ENCODE measurements at regions not wholly inside any gene's neighbourhood (a gene's known extent, or its start where the extent isn't known, plus 50 kb on each side); places are given as distances from the start of the nearest gene placed in this dataset.

DNA sequence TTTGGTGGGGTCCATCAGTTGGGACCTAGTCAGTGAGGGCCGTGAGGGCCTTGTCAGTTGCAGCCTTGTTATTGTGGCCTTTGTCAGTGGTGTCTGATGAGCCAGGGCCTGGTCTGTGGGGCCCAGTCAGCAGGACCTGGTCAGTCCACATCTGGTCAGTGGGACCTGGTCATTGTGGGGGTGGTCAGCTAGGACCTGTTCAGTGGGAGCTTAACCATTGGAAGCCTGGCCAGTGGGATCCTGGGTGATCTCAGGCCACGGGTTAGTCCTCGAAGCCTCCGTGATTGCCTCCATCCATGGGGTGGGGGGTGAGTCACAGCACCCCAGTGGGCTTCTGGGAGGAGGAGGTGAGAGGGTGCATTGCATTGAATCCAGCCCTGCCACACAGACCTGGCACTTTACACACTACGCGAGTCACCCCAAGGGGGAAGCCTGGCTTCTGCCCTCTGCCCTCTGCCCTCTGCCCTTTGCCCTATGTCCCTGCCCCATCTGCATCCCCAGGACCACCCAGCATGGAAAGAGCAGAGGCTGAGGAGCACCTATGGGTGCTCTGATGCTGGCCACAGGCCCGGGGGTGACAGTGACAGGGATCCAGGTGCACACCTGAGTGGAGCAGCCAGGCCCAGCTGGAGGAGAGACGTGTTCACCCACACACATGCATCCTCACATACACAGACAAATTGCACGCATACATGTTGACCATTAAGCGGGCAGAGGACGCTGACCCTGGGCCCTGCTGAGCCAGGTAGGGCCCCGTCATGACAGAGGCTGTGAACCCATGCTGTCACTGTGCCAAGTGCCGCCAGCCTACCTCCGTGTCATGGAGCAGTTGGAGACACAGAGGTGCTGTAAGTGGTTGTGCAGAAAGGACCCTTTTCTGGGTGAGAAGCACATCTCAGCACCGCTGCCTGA is 59.8 kb upstream of the TPM4 start:
- intact Hi-C loops (cut with DNase I; ENCODE audit: low total_unique reads), result no loop called here
- Histone ChIP-seq H3K4me1 (no peaks in the 10 kb centered on the region), H3K27me3 (peaks cover 0 to 2% of the 10 kb centered on the region in 2 donors), H3K9me3 (no peaks in the 10 kb centered on the region), H3K27ac (no peak overlapping the region), H3K4me3 (no peak overlapping the region), H3K36me3 (no peaks in the 10 kb centered on the region)
- peak in 1 of 2 donors; percentile 48 for DNase-seq
- TF ChIP-seq, protein P1, sequence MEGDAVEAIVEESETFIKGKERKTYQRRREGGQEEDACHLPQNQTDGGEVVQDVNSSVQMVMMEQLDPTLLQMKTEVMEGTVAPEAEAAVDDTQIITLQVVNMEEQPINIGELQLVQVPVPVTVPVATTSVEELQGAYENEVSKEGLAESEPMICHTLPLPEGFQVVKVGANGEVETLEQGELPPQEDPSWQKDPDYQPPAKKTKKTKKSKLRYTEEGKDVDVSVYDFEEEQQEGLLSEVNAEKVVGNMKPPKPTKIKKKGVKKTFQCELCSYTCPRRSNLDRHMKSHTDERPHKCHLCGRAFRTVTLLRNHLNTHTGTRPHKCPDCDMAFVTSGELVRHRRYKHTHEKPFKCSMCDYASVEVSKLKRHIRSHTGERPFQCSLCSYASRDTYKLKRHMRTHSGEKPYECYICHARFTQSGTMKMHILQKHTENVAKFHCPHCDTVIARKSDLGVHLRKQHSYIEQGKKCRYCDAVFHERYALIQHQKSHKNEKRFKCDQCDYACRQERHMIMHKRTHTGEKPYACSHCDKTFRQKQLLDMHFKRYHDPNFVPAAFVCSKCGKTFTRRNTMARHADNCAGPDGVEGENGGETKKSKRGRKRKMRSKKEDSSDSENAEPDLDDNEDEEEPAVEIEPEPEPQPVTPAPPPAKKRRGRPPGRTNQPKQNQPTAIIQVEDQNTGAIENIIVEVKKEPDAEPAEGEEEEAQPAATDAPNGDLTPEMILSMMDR (IDR thresholded peaks at IDR 0.05), result no peak

DNA sequence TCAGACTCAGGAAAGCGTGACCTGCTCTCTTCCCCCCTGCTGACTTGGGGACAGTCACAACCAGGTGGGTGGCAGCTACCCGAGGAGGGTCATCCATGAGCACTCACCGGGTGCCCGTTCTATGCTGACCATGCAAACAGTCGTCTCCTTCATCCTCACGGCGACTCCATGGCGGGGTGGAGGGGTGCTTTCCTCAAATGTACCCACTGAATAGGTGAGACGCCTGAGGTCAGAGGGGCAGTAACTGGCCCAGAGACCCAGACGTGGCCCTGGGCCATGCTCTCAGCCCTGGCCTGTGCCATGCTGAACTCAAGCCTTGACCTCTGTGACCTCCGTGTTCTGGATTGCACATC is 59.2 kb upstream of the TPM4 start:
- peak in 1 of 2 donors; percentile 38 for DNase-seq
- Histone ChIP-seq H3K36me3 (no peaks in the 10 kb centered on the region), H3K27me3 (peaks cover 0 to 3% of the 10 kb centered on the region in 2 donors), H3K4me1 (no peaks in the 10 kb centered on the region), H3K27ac (no peak overlapping the region), H3K4me3 (no peak overlapping the region), H3K9me3 (no peaks in the 10 kb centered on the region)
- TF ChIP-seq, protein P1 (IDR thresholded peaks at IDR 0.05), result no peak
- intact Hi-C loops (cut with DNase I; ENCODE audit: low total_unique reads), result no loop called here

DNA sequence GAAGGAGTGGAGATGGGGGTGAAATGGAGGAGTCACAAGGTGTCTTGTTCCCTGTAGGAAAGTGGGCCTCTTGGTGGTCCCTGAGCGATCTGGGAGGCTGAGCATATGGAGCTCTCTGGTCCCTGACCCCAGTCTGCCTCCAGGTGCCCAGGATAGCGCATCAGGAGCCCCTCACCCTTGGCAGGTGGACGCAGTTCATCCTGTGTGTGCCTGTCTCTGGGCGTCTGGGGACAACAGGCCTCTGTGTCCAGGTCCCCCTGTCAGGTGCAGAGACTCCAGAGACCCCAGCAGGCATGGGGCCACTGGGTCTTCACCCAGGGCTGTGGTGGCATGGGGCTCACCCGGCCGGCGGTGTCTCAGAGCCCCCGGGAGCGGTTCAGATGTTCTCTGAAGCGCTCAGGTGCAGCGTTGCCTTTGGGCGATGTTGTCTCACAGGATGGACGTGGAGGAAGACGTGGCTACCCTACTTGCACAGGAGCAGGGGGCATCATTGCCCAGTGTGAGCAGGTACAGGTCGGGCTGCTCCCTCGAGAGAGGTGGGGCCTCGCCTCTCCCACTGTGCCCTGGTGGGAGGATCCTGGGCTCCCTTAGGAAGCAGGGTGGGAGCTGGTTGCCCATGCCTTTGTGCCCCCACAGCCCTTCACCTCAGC is 58.1 kb upstream of the TPM4 start:
- no peak for DNase-seq
- H3K27ac ChIP-seq, result no peak overlapping the region
- peaks cover 0 to 11% of the 10 kb centered on the region in 2 donors for H3K27me3 ChIP-seq
- TF ChIP-seq, protein P1 (IDR thresholded peaks at IDR 0.05), result no peak
- H3K9me3 ChIP-seq, result no peaks in the 10 kb centered on the region
- intact Hi-C loops (cut with DNase I; ENCODE audit: low total_unique reads), result no loop called here
- no peaks in the 10 kb centered on the region for H3K36me3 ChIP-seq
- H3K4me1 ChIP-seq, result no peaks in the 10 kb centered on the region
- H3K4me3 ChIP-seq, result no peak overlapping the region

DNA sequence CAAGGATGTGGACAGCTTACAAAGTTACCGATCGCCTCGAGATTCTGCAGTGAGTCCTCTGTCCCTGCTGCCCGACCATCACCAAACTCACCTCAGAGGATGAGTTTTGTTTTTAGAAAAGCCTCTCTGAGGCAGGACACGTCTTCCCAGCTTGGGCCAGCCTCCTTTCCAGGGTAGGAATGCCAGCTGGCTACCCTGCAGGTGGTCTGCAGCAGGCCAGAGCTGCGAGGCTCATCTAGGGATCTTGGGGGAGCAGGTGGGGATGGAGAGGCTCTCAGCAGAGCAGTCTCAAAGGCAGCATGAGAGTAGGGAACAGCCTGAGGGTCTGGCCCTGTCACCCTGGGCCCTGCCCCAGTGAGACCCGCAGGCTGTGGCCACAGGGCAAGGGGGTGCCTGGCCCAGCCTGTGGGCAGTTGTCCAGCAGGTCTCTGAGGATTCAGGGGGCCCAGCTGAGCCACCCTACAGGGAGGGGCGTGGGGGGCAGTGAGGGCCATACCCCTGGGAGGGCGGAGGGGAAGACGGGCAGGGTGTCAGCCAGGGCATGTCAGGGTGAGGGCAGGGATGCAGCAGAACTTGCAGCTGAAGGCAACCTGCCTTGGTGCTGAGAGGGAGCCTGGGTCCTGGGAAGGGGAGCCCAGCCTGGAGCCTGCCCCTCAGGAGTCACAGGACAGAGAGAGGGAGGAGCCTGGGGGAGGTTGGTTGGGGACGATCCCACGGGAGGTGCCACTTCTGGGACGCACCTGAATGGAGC is 57.3 kb upstream of the TPM4 start:
- DNase-seq, result peak in 1 of 2 donors; percentile 56
- no peaks in the 10 kb centered on the region for H3K36me3 ChIP-seq
- no peak overlapping the region for H3K27ac ChIP-seq
- intact Hi-C loops (cut with DNase I; ENCODE audit: low total_unique reads), result no loop called here
- no peaks in the 10 kb centered on the region for H3K9me3 ChIP-seq
- H3K27me3 ChIP-seq, result peaks cover 0 to 19% of the 10 kb centered on the region in 2 donors
- H3K4me3 ChIP-seq, result no peak overlapping the region
- TF ChIP-seq, protein P1 (IDR thresholded peaks at IDR 0.05), result no peak
- H3K4me1 ChIP-seq, result no peaks in the 10 kb centered on the region

DNA sequence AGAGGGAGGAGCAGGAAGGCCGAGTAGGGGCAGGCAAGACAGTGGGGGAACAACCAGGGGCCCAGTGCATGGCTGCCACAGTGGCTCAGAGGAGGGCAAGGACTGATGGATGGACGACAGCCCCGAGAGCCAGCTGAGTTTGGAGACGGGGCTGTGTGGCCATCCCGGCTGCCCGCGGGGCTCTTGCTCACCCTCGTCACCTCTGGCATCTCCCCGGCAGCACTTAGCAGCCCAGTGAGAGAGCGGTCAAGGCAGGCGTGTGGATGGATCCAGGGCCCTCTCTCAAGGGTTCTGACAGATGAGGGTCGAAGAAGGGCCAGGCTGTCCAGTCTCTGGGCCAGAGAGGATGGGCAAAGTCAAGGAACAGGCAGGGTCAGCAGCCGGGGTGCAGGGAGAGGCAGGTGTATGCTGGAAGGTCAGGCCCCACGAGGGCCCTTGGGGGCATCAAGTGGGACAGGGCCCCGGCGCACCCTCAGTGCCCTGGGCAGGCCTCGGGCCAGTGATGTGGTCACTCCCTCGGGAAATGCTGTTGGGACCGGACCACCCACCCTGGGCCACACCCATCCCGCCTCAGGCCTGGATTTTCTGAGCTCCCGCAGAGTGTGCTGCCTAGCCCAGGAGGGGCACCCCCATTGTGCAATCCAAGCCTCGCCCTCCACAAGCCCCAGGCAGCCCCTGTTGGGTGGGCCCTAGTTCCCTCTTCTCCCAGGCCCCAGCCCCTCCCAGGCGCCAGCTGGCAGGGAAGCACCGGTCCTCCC is 56.4 kb upstream of the TPM4 start:
- TF ChIP-seq, protein P1 (IDR thresholded peaks at IDR 0.05), result no peak
- Histone ChIP-seq H3K36me3 (no peaks in the 10 kb centered on the region), H3K9me3 (no peaks in the 10 kb centered on the region), H3K27ac (no peak overlapping the region), H3K27me3 (peaks cover 0 to 28% of the 10 kb centered on the region in 2 donors), H3K4me3 (no peak overlapping the region), H3K4me1 (no peaks in the 10 kb centered on the region)
- peak in 1 of 2 donors; percentile 59 for DNase-seq
- intact Hi-C loops (cut with DNase I; ENCODE audit: low total_unique reads), result loop anchor here (10.0 kb wide), 1 partner anchor 395 kb away; no protein-coding TSS in a partner anchor
